ENCODE measurements at regions not wholly inside any gene's neighbourhood (a gene's known extent, or its start where the extent isn't known, plus 50 kb on each side); places are given as distances from the start of the nearest gene placed in this dataset.

DNA sequence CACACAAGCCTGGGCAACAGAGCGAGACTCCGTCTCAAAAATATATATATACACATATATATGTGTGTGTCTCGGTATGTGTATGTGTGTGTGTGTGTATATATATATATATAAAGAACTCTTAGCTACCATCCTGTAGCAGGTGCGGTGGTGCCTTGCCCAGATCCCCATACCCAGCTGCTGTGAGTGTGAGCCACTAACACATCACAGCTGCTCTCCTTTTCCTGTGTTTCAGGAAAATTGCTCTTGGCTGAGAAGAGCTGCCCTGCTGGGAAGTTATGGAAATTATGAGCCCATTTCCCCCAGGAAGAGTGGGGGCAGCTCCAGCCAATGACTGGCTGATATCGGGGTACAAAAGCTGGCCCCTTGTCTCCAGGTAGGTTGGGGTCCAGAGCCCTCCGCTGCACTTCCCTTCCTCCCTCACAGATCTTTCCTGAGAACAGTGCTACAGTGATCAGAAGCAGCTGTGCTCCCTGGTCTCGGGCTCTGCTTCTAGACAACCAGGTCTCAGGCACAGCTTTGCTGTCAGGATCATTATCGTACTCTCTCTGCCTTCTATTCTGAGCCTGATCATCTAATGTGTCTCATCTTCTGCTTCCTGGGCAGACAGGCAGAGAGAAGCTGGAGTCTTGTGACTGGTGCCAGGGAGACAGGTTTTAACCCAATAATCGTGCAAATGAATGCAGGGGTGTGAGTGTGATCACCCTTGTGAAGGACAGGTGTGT lies 109.6 kb upstream of the ZNF678 start:
- TF ChIP-seq, protein P1, sequence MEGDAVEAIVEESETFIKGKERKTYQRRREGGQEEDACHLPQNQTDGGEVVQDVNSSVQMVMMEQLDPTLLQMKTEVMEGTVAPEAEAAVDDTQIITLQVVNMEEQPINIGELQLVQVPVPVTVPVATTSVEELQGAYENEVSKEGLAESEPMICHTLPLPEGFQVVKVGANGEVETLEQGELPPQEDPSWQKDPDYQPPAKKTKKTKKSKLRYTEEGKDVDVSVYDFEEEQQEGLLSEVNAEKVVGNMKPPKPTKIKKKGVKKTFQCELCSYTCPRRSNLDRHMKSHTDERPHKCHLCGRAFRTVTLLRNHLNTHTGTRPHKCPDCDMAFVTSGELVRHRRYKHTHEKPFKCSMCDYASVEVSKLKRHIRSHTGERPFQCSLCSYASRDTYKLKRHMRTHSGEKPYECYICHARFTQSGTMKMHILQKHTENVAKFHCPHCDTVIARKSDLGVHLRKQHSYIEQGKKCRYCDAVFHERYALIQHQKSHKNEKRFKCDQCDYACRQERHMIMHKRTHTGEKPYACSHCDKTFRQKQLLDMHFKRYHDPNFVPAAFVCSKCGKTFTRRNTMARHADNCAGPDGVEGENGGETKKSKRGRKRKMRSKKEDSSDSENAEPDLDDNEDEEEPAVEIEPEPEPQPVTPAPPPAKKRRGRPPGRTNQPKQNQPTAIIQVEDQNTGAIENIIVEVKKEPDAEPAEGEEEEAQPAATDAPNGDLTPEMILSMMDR (IDR thresholded peaks at IDR 0.05; ENCODE audit: insufficient read depth, low read length): no peak
- no peak for TF ChIP-seq POLR2AphosphoS5 (IDR thresholded peaks at IDR 0.05; ENCODE audit: low read depth)

Data from HL-60 (cell line).